H1 (cell line): ENCODE measurements at regions not wholly inside any gene's neighbourhood (a gene's known extent, or its start where the extent isn't known, plus 50 kb on each side); places are given as distances from the start of the nearest gene placed in this dataset.

Source experiments
- CTCF ChIA-PET: fragments of 300-600 bp; sonication (Branson Sonifier 250); formaldehyde crosslinking; loops from one replicate; lab custom pipeline; 2021; ENCODE audit not compliant: partially characterized antibody; lab: Charles Lee
- POLR2A ChIA-PET: fragments of 300-600 bp; sonication (Branson Sonifier 250); formaldehyde crosslinking; loops from one replicate; lab custom pipeline; 2021; ENCODE audit warnings: inconsistent platforms; ENCODE audit not compliant: partially characterized antibody; lab: Charles Lee
- DNase-seq, 2 experiments: peaks; one replicate each; pipeline versions ENCODE4 v3.0.0 to v3.0.0-alpha.2; 2010 to 2022; ENCODE audit warnings: low spot score in 2 of 2, low read depth in 1 of 2, mixed read lengths in 1 of 2
- FAIRE-seq: peaks from 2 replicates; lab custom pipeline; 2011; peaks lifted over from hg19 to GRCh38; lab: Jason Lieb, UNC
- H2AFZ ChIP-seq: 2 replicates; pipeline ENCODE4 v1.8.1; 2012; ENCODE audit warnings: low read length, inconsistent platforms
- H2AK5ac ChIP-seq: 2 replicates; pipeline ENCODE4 v1.6.1; 2013; ENCODE audit warnings: low read depth, low read length
- H2BK120ac ChIP-seq: replicated peaks from 2 replicates; pipeline ENCODE3; 2013; ENCODE audit warnings: low read depth, low read length, inconsistent platforms
- H2BK12ac ChIP-seq: 2 replicates; pipeline ENCODE4 v1.6.1; 2013; ENCODE audit warnings: low read depth, low read length
- H2BK15ac ChIP-seq: 2 replicates; pipeline ENCODE4 v1.6.1; 2013; ENCODE audit warnings: low read length
- H2BK20ac ChIP-seq: 2 replicates; pipeline ENCODE4 v1.6.1; 2013; ENCODE audit warnings: low read length
- H2BK5ac ChIP-seq: 2 replicates; pipeline ENCODE4 v1.6.1; 2013; ENCODE audit warnings: low read depth, low read length
- H3K14ac ChIP-seq: 2 replicates; pipeline ENCODE4 v1.6.1; 2013; ENCODE audit warnings: inconsistent platforms; ENCODE audit not compliant: insufficient read length
- H3K18ac ChIP-seq: 2 replicates; pipeline ENCODE4 v1.6.1; 2013; ENCODE audit warnings: low read length; ENCODE audit errors: extremely low read depth
- H3K23ac ChIP-seq: 2 replicates; pipeline ENCODE4 v1.6.1; 2013; ENCODE audit warnings: inconsistent platforms; ENCODE audit not compliant: insufficient read length
- H3K23me2 ChIP-seq: 2 replicates; pipeline ENCODE4 v1.6.1; 2013; ENCODE audit warnings: low read depth, low read length
- H3K27ac ChIP-seq: 2 replicates; pipeline ENCODE4 v1.6.1; 2011; ENCODE audit warnings: low read depth, low read length, inconsistent platforms
- H3K27me3 ChIP-seq, 4 experiments: replicated peaks in 1 of 4; 1 replicate in 1 of 4; 2 replicates in 3 of 4; pipeline versions ENCODE4 v1.6.1 to v1.8.1; 2011 to 2013; ENCODE audit warnings: low read length in 3 of 4, mild to moderate bottlenecking in 3 of 4, inconsistent platforms in 2 of 4, mixed read lengths in 2 of 4, moderate library complexity in 1 of 4; ENCODE audit not compliant: control insufficient read depth in 3 of 4, insufficient read depth in 3 of 4; ENCODE audit errors: extremely low read depth in 1 of 4
- H3K36me3 ChIP-seq, 4 experiments: 2 replicates each; pipeline versions ENCODE4 v1.6.1 to v1.8.1; 2011 to 2013; ENCODE audit warnings: mild to moderate bottlenecking in 4 of 4, low read length in 3 of 4, moderate library complexity in 2 of 4, control low read depth in 1 of 4, inconsistent platforms in 1 of 4; ENCODE audit not compliant: insufficient read depth in 4 of 4, control insufficient read depth in 2 of 4
- H3K4ac ChIP-seq: replicated peaks from 2 replicates; pipeline ENCODE3; 2013; ENCODE audit warnings: low read length, low read depth, mixed read lengths, inconsistent platforms; ENCODE audit not compliant: insufficient read length
- H3K4me1 ChIP-seq, 4 experiments: replicated peaks in 1 of 4; 1 replicate in 1 of 4; 2 replicates in 3 of 4; pipeline versions ENCODE4 v1.6.1 to v1.8.1; 2011 to 2013; ENCODE audit warnings: low read length in 3 of 4, inconsistent platforms in 2 of 4, mixed read lengths in 1 of 4; ENCODE audit not compliant: insufficient read depth in 4 of 4, control insufficient read depth in 3 of 4
- H3K4me2 ChIP-seq, 2 experiments: 2 replicates each; pipeline versions ENCODE4 v1.6.1 to v1.8.1; 2011 to 2013; ENCODE audit warnings: low read depth in 2 of 2, low read length in 2 of 2, control low read depth in 1 of 2, inconsistent platforms in 1 of 2, mild to moderate bottlenecking in 1 of 2; ENCODE audit not compliant: insufficient read depth in 1 of 2
- H3K4me3 ChIP-seq, 4 experiments: fragments of 200-600, 300-600 bp in 1 of 4; sonication (generic), shearing (Covaris generic), sonication (Bioruptor Twin) in 1 of 4; 2 replicates each; pipeline versions ENCODE4 v1.5.1 to v1.8.1; 2011 to 2016; ENCODE audit warnings: low read length in 4 of 4, low read depth in 3 of 4, control low read depth in 2 of 4, inconsistent platforms in 2 of 4, mild to moderate bottlenecking in 2 of 4, mixed read lengths in 1 of 4, moderate library complexity in 1 of 4; ENCODE audit not compliant: insufficient read depth in 2 of 4; ENCODE audit errors: extremely low read depth in 1 of 4
- H3K56ac ChIP-seq: replicated peaks from 2 replicates; pipeline ENCODE3; 2013; ENCODE audit warnings: low read depth, mild to moderate bottlenecking, mixed read lengths, low read length, inconsistent platforms; ENCODE audit not compliant: insufficient read length
- H3K79me1 ChIP-seq: 2 replicates; pipeline ENCODE4 v1.6.1; 2013; ENCODE audit warnings: low read depth, low read length, control low read depth
- H3K79me2 ChIP-seq, 2 experiments: 2 replicates each; pipeline versions ENCODE4 v1.6.1 to v1.8.1; 2012 to 2013; ENCODE audit warnings: low read length in 2 of 2, mild to moderate bottlenecking in 2 of 2, inconsistent platforms in 1 of 2; ENCODE audit not compliant: insufficient read depth in 2 of 2, control insufficient read depth in 1 of 2
- H3K9ac ChIP-seq, 4 experiments: replicated peaks in 1 of 4; 1 replicate in 1 of 4; 2 replicates in 3 of 4; pipeline versions ENCODE4 v1.6.1 to v1.8.1; 2011 to 2013; ENCODE audit warnings: low read depth in 3 of 4, low read length in 3 of 4, control low read depth in 2 of 4, mild to moderate bottlenecking in 2 of 4, moderate library complexity in 2 of 4, inconsistent platforms in 1 of 4; ENCODE audit errors: extremely low read depth in 1 of 4
- H3K9me3 ChIP-seq, 2 experiments: 2 replicates each; pipeline versions ENCODE4 v1.6.1 to v1.8.1; 2012 to 2013; ENCODE audit warnings: mild to moderate bottlenecking in 2 of 2, moderate library complexity in 2 of 2, control low read depth in 1 of 2, inconsistent platforms in 1 of 2, low read depth in 1 of 2, low read length in 1 of 2, mixed read lengths in 1 of 2; ENCODE audit not compliant: insufficient read depth in 2 of 2
- H4K20me1 ChIP-seq, 2 experiments: replicated peaks in 1 of 2; 2 replicates each; pipeline versions ENCODE3 to v1.8.1; 2011 to 2013; ENCODE audit warnings: inconsistent platforms in 2 of 2, low read length in 2 of 2, mild to moderate bottlenecking in 1 of 2; ENCODE audit not compliant: insufficient read depth in 2 of 2, control insufficient read depth in 1 of 2
- H4K5ac ChIP-seq: 2 replicates; pipeline ENCODE4 v1.6.1; 2013; ENCODE audit warnings: low read length, low read depth, mixed read lengths, inconsistent platforms; ENCODE audit not compliant: insufficient read length
- H4K8ac ChIP-seq: 2 replicates; pipeline ENCODE4 v1.8.0; 2013; ENCODE audit warnings: mild to moderate bottlenecking, moderate library complexity, low read length, inconsistent platforms; ENCODE audit not compliant: insufficient read depth; ENCODE audit errors: extremely low read depth
- H4K91ac ChIP-seq: replicated peaks from 2 replicates; pipeline ENCODE3; 2013; ENCODE audit warnings: low read length, mixed read lengths, inconsistent platforms; ENCODE audit not compliant: insufficient read length
- RNF2 ChIP-seq: fragments of 200-900, 300-1000 bp; sonication (generic); IDR thresholded peaks from 2 replicates; pipeline ENCODE4 v1.7.1; 2016; ENCODE audit warnings: borderline replicate concordance, low read depth, mild to moderate bottlenecking, antibody characterized with exemption, low read length; ENCODE audit not compliant: poor library complexity, severe bottlenecking; ENCODE audit errors: missing control alignments
- SIN3A ChIP-seq, 2 experiments: IDR thresholded peaks in 1 of 2; conservative IDR thresholded peaks in 1 of 2; 2 replicates each; pipeline ENCODE4 v1.6.1; 2011 to 2012; ENCODE audit warnings: low read length in 2 of 2, improper control_type of control experiment in 1 of 2, low read depth in 1 of 2, mild to moderate bottlenecking in 1 of 2
- SP4 ChIP-seq: IDR thresholded peaks from 2 replicates; pipeline ENCODE4 v1.6.1; 2012; ENCODE audit warnings: low read length, inconsistent platforms
- SRF ChIP-seq: IDR thresholded peaks from 2 replicates; pipeline ENCODE4 v1.6.1; 2011; ENCODE audit warnings: mild to moderate bottlenecking, low read depth, low read length, moderate library complexity
- WGBS, 2 experiments: shearing (Covaris generic) in 1 of 2; methylation state at CpG; one replicate each; pipeline versions ENCODE4 v1.1.6 to v1.1.7; 2013 to 2015; ENCODE audit warnings: low lambda C conversion rate in 2 of 2, mixed read lengths in 2 of 2, inconsistent platforms in 1 of 2, low coverage in 1 of 2, missing lambda C conversion rate in 1 of 2; ENCODE audit not compliant: insufficient replicate concordance in 2 of 2, insufficient coverage in 1 of 2, insufficient read length in 1 of 2; ENCODE audit errors: extremely low coverage in 1 of 2, missing lambda C conversion rate in 1 of 2; 5-methylcytosine and 5-hydroxymethylcytosine counted together

- H2BK12ac ChIP-seq, result peak overlapping the region; percentile 97; the same call in 1 of the 2 replicates
- peak overlapping the region; percentile 87; the same call in 1 of the 2 replicates for H2AFZ ChIP-seq
- no peak overlapping the region for H3K27ac ChIP-seq
- no peak overlapping the region; the same call in 1 of the 2 replicates for H3K18ac ChIP-seq
- no peaks in the 10 kb centered on the region for H3K23me2 ChIP-seq
- H3K9me3 ChIP-seq, result no peaks in the 10 kb centered on the region
- H3K4ac ChIP-seq, result no peak overlapping the region
- H4K20me1 ChIP-seq, result no peaks in the 10 kb centered on the region
- no peak overlapping the region for H3K23ac ChIP-seq
- ChIA-PET POLR2A (interaction anchor here (0.9 kb wide), 1 partner anchor 10 kb away, joined by 3 read pairs; no protein-coding TSS in a partner anchor), CTCF (interaction anchor here (0.6 kb wide), 2 partner anchors 45 to 198 kb away, joined by 3 to 4 read pairs; no protein-coding TSS in a partner anchor)
- DNase-seq, result no peak
- H2BK15ac ChIP-seq, result no peak overlapping the region
- H3K9ac ChIP-seq, result no peak overlapping the region
- H3K79me1 ChIP-seq, result no peaks in the 10 kb centered on the region
- peaks cover 3 to 28% (median 9%) of the 10 kb centered on the region in 4 experiments; a peak in 6 of 7 replicates for H3K4me1 ChIP-seq
- WGBS, 2 experiments, result 71% methylated on average over 7 of the region's 7 CpGs; no CpG with 5 or more reads in 1 of the 2 experiments
- H3K4me3 ChIP-seq, result peak overlapping the region in 1 of 4 experiments; percentile 19; a peak in 1 of 8 replicates
- no peak overlapping the region for H3K56ac ChIP-seq
- H3K79me2 ChIP-seq, result no peaks in the 10 kb centered on the region
- no peak overlapping the region for H4K5ac ChIP-seq
- no peak overlapping the region for H4K8ac ChIP-seq
- H2BK20ac ChIP-seq, result 0 out of 2 replicates have a peak overlapping the region, but pooled peaks have one; percentile 67
- peak overlapping the region; percentile 87; the same call in 1 of the 2 replicates for H2BK5ac ChIP-seq
- H3K14ac ChIP-seq, result no peak overlapping the region
- H2BK120ac ChIP-seq, result peak overlapping the region; percentile 17
- no peak overlapping the region; the same call in 1 of the 2 replicates for H2AK5ac ChIP-seq
- peak overlapping the region; percentile 2 to 68; a peak in 3 of 4 replicates for H3K4me2 ChIP-seq
- FAIRE-seq, result no peak
- no peaks in the 10 kb centered on the region for H3K36me3 ChIP-seq
- H3K27me3 ChIP-seq, result no peaks in the 10 kb centered on the region
- H4K91ac ChIP-seq, result peak overlapping the region; percentile 54
- TF ChIP-seq SIN3A (conservative IDR thresholded peaks at IDR 0.05 in 1 of 2, IDR thresholded peaks at IDR 0.05 in 1 of 2; ENCODE audit: low read depth in 1 of 2, low read length in 2 of 2), result no peak
- no peak for TF ChIP-seq RNF2
- TF ChIP-seq SRF, result no peak
- no peak for TF ChIP-seq SP4
These were observed 288.9 kb downstream of the KLF6 start for GRCh38 chr10:3496138-3496537.
